Uterus (tissue), 2 donors: ENCODE measurements at regions not wholly inside any gene's neighbourhood (a gene's known extent, or its start where the extent isn't known, plus 50 kb on each side); places are given as distances from the start of the nearest gene placed in this dataset.

Experiments used
- CTCF ChIP-seq, 4 experiments: fragments of 200-600 bp in 2 of 4; fragments of 450-650 bp in 2 of 4; sonication (generic) in 2 of 4; IDR thresholded peaks; one replicate each; pipeline ENCODE4 v1.5.1; 2016 to 2019; ENCODE audit warnings: antibody characterized with exemption in 4 of 4, mild to moderate bottlenecking in 2 of 4, moderate library complexity in 1 of 4
- POLR2A ChIP-seq, 2 donors: fragments of 450-650 bp; IDR thresholded peaks; one replicate each; pipeline ENCODE4 v1.6.1; 2016; ENCODE audit warnings: antibody characterized with exemption in 2 of 2, mild to moderate bottlenecking in 1 of 2, moderate library complexity in 1 of 2

GRCh38 chr12:124509300-124509675 is 58.1 kb downstream of the NCOR2 start:
- TF ChIP-seq CTCF (IDR thresholded peaks at IDR 0.05): no peak
- TF ChIP-seq POLR2A (IDR thresholded peaks at IDR 0.05): no peak
